GM23338 (cell line): ENCODE measurements at regions not wholly inside any gene's neighbourhood (a gene's known extent, or its start where the extent isn't known, plus 50 kb on each side); places are given as distances from the start of the nearest gene placed in this dataset.

Source experiments
- ATAC-seq: fragments of 200-7000 bp; cut with Tn5 transposase; 3 replicates; pipeline ENCODE4 v1.9.1; 2020
- DNase-seq: peaks from one replicate; pipeline ENCODE4 v3.0.0-alpha.2; 2015; ENCODE audit warnings: low spot score
- H2AFZ ChIP-seq: fragments of 200-600 bp; sonication (generic); 2 replicates; pipeline ENCODE4 v1.8.0; 2016; ENCODE audit warnings: antibody characterized with exemption, mild to moderate bottlenecking, moderate library complexity
- H3F3A ChIP-seq: fragments of 200-600 bp; sonication (generic); replicated peaks from 2 replicates; pipeline ENCODE4 v1.8.0; 2017; ENCODE audit warnings: antibody characterized with exemption, mixed run types, low read depth
- H3K27ac ChIP-seq: fragments of 200-600 bp; sonication (generic); 2 replicates; pipeline ENCODE4 v1.6.1; 2016; ENCODE audit warnings: low read depth
- H3K27me3 ChIP-seq: fragments of 200-600 bp; sonication (generic); 2 replicates; pipeline ENCODE4 v1.8.0; 2016; ENCODE audit warnings: mild to moderate bottlenecking, mixed run types, moderate library complexity; ENCODE audit not compliant: insufficient read depth
- H3K36me3 ChIP-seq: fragments of 200-600 bp; sonication (generic); 2 replicates; pipeline ENCODE4 v1.8.0; 2016; ENCODE audit warnings: mild to moderate bottlenecking; ENCODE audit not compliant: insufficient read depth
- H3K4me1 ChIP-seq: fragments of 200-600 bp; sonication (generic); 2 replicates; pipeline ENCODE4 v1.8.0; 2016; ENCODE audit warnings: mild to moderate bottlenecking, moderate library complexity; ENCODE audit not compliant: insufficient read depth
- H3K4me2 ChIP-seq: fragments of 200-600 bp; sonication (generic); 2 replicates; pipeline ENCODE4 v1.7.1; 2017; ENCODE audit warnings: mixed run types
- H3K4me3 ChIP-seq: fragments of 200-600 bp; sonication (generic); 2 replicates; pipeline ENCODE4 v1.6.1; 2016; ENCODE audit warnings: mixed run types
- H3K79me2 ChIP-seq: fragments of 200-600 bp; sonication (generic); replicated peaks from 2 replicates; pipeline ENCODE4 v1.8.0; 2017; ENCODE audit warnings: mild to moderate bottlenecking; ENCODE audit not compliant: insufficient read depth
- H3K9me2 ChIP-seq: fragments of 200-600 bp; sonication (generic); 2 replicates; pipeline ENCODE4 v1.8.0; 2017; ENCODE audit not compliant: insufficient read depth
- H4K20me1 ChIP-seq: fragments of 200-600 bp; sonication (generic); replicated peaks from 2 replicates; pipeline ENCODE4 v1.8.0; 2017; ENCODE audit warnings: mild to moderate bottlenecking; ENCODE audit not compliant: insufficient read depth
- H3K27ac Mint-ChIP-seq: 2 replicates; pipeline ENCODE4 v1.8.0; 2020; ENCODE audit warnings: inconsistent platforms, mild to moderate bottlenecking, moderate library complexity, mixed read lengths
- H3K27me3 Mint-ChIP-seq: 3 replicates; pipeline ENCODE4 v1.8.0; 2022; ENCODE audit warnings: low read depth, mild to moderate bottlenecking, moderate library complexity, mixed read lengths, inconsistent platforms; ENCODE audit not compliant: insufficient read depth, poor library complexity
- H3K36me3 Mint-ChIP-seq: 3 replicates; pipeline ENCODE4 v1.8.0; 2021; ENCODE audit warnings: low read depth, mild to moderate bottlenecking, inconsistent platforms, moderate library complexity, mixed read lengths
- H3K4me1 Mint-ChIP-seq: 3 replicates; pipeline ENCODE4 v1.8.0; 2020; ENCODE audit warnings: mild to moderate bottlenecking, inconsistent platforms, mixed read lengths
- H3K4me3 Mint-ChIP-seq: 3 replicates; pipeline ENCODE4 v1.8.0; 2021; ENCODE audit warnings: moderate library complexity, mild to moderate bottlenecking, inconsistent platforms, mixed read lengths
- H3K9me3 Mint-ChIP-seq: 3 replicates; pipeline ENCODE4 v1.8.0; 2020; ENCODE audit warnings: moderate library complexity, mild to moderate bottlenecking, inconsistent platforms, mixed read lengths
- CREB1 ChIP-seq: fragments of 250-450 bp; sonication (Bioruptor Pico); IDR thresholded peaks from 2 replicates; pipeline ENCODE4 v1.5.0; 2020; ENCODE audit warnings: low read depth, mild to moderate bottlenecking, moderate library complexity
- EZH2 ChIP-seq: fragments of 200-600 bp; sonication (generic); IDR thresholded peaks from one replicate; pipeline ENCODE4 v1.8.0; 2017; ENCODE audit warnings: antibody characterized with exemption, mild to moderate bottlenecking, low read depth; ENCODE audit not compliant: unreplicated experiment
- EZH2phosphoT487 ChIP-seq: fragments of 200-600 bp; sonication (generic); IDR thresholded peaks from one replicate; pipeline ENCODE4 v1.8.1; 2018; ENCODE audit warnings: antibody characterized with exemption; ENCODE audit not compliant: unreplicated experiment
- JUNB ChIP-seq: IDR thresholded peaks from one replicate; pipeline ENCODE4 v1.6.1; 2016; ENCODE audit warnings: antibody characterized with exemption; ENCODE audit not compliant: unreplicated experiment
- NANOG ChIP-seq: IDR thresholded peaks from 2 replicates; pipeline ENCODE4 v1.6.1; 2016; ENCODE audit warnings: antibody characterized with exemption, borderline replicate concordance
- POLR2AphosphoS5 ChIP-seq: IDR thresholded peaks from 2 replicates; pipeline ENCODE4 v1.6.1; 2016; ENCODE audit warnings: antibody characterized with exemption, low read depth
- STAT1 ChIP-seq: IDR thresholded peaks from one replicate; pipeline ENCODE4 v1.6.1; 2016; ENCODE audit warnings: antibody characterized with exemption; ENCODE audit not compliant: unreplicated experiment
- ZNF114 ChIP-seq: fragments of 250-450 bp; sonication (Bioruptor Pico); IDR thresholded peaks from 2 replicates; pipeline ENCODE4 v1.5.0; 2020; ENCODE audit warnings: mild to moderate bottlenecking, moderate library complexity
- ZNF331 ChIP-seq: fragments of 250-450 bp; sonication (Bioruptor Pico); IDR thresholded peaks from 2 replicates; pipeline ENCODE4 v1.5.0; 2020; ENCODE audit warnings: low read depth, mild to moderate bottlenecking, moderate library complexity
- TF ChIP-seq, protein P1 (sequence below): fragments of 250-450 bp; sonication (Bioruptor Pico); IDR thresholded peaks from 2 replicates; pipeline ENCODE4 v1.5.0; 2020; ENCODE audit warnings: mild to moderate bottlenecking, moderate library complexity
- TF ChIP-seq, protein P2 (sequence below): IDR thresholded peaks from 2 replicates; pipeline ENCODE4 v1.6.1; 2016; ENCODE audit warnings: antibody characterized with exemption
- TF ChIP-seq, protein P3 (sequence below), 2 experiments: fragments of 200-600 bp in 1 of 2; sonication (generic) in 1 of 2; conservative IDR thresholded peaks; 2 replicates each; pipeline versions ENCODE4 v1.5.1 to v1.6.1; 2016 to 2017; ENCODE audit warnings: antibody characterized with exemption in 2 of 2, low read depth in 2 of 2, mild to moderate bottlenecking in 2 of 2, moderate library complexity in 1 of 2
- TF ChIP-seq, protein P4 (sequence below): IDR thresholded peaks from one replicate; pipeline ENCODE4 v1.6.1; 2018; ENCODE audit warnings: antibody characterized with exemption; ENCODE audit not compliant: unreplicated experiment

DNA sequence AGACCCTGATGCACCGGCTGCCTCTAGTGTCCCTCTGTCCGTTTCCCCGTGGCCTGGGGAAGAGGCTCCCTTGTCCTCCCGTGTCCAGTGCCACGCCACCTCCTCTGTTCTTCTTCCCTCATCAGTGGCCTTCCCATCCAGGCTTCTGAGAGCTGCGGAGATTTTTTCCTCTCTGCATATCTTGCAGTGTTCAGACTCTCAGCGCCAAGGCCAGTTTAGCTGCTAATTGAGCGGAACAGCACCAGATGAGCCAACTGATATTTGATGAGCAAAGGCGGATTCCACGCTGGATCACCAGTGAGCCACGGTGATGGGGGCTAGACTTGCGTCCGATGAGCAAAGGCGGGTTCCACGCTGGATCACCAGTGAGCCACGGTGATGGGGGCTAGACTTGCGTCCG, 257.6 kb downstream of the FOXL1 start:
- DNase-seq (no peak), ATAC-seq (no peak)
- Histone ChIP-seq H3K4me3 (no peak overlapping the region), H2AFZ (no peak overlapping the region), H3K27me3 (no peaks in the 10 kb centered on the region), H3K27ac (no peak overlapping the region), H3F3A (no peaks in the 10 kb centered on the region), H3K36me3 (no peaks in the 10 kb centered on the region), H3K4me2 (no peak overlapping the region), H3K4me1 (no peaks in the 10 kb centered on the region), H3K79me2 (no peaks in the 10 kb centered on the region), H4K20me1 (no peaks in the 10 kb centered on the region), H3K9me2 (0 out of 2 replicates have a peak, but pooled peaks cover 8% of the 10 kb centered on the region)
- H3K4me1 Mint-ChIP-seq, result peaks cover 2% of the 10 kb centered on the region; the same call in 2 of the 3 replicates
- no peak overlapping the region for H3K4me3 Mint-ChIP-seq
- H3K27me3 Mint-ChIP-seq, result peaks cover 5% of the 10 kb centered on the region
- H3K9me3 Mint-ChIP-seq, result peaks cover 6% of the 10 kb centered on the region; the same call in 2 of the 3 replicates
- H3K27ac Mint-ChIP-seq, result no peak overlapping the region
- TF ChIP-seq JUNB, result no peak
- no peak for TF ChIP-seq NANOG
- no peak for TF ChIP-seq STAT1
- TF ChIP-seq, protein P1, sequence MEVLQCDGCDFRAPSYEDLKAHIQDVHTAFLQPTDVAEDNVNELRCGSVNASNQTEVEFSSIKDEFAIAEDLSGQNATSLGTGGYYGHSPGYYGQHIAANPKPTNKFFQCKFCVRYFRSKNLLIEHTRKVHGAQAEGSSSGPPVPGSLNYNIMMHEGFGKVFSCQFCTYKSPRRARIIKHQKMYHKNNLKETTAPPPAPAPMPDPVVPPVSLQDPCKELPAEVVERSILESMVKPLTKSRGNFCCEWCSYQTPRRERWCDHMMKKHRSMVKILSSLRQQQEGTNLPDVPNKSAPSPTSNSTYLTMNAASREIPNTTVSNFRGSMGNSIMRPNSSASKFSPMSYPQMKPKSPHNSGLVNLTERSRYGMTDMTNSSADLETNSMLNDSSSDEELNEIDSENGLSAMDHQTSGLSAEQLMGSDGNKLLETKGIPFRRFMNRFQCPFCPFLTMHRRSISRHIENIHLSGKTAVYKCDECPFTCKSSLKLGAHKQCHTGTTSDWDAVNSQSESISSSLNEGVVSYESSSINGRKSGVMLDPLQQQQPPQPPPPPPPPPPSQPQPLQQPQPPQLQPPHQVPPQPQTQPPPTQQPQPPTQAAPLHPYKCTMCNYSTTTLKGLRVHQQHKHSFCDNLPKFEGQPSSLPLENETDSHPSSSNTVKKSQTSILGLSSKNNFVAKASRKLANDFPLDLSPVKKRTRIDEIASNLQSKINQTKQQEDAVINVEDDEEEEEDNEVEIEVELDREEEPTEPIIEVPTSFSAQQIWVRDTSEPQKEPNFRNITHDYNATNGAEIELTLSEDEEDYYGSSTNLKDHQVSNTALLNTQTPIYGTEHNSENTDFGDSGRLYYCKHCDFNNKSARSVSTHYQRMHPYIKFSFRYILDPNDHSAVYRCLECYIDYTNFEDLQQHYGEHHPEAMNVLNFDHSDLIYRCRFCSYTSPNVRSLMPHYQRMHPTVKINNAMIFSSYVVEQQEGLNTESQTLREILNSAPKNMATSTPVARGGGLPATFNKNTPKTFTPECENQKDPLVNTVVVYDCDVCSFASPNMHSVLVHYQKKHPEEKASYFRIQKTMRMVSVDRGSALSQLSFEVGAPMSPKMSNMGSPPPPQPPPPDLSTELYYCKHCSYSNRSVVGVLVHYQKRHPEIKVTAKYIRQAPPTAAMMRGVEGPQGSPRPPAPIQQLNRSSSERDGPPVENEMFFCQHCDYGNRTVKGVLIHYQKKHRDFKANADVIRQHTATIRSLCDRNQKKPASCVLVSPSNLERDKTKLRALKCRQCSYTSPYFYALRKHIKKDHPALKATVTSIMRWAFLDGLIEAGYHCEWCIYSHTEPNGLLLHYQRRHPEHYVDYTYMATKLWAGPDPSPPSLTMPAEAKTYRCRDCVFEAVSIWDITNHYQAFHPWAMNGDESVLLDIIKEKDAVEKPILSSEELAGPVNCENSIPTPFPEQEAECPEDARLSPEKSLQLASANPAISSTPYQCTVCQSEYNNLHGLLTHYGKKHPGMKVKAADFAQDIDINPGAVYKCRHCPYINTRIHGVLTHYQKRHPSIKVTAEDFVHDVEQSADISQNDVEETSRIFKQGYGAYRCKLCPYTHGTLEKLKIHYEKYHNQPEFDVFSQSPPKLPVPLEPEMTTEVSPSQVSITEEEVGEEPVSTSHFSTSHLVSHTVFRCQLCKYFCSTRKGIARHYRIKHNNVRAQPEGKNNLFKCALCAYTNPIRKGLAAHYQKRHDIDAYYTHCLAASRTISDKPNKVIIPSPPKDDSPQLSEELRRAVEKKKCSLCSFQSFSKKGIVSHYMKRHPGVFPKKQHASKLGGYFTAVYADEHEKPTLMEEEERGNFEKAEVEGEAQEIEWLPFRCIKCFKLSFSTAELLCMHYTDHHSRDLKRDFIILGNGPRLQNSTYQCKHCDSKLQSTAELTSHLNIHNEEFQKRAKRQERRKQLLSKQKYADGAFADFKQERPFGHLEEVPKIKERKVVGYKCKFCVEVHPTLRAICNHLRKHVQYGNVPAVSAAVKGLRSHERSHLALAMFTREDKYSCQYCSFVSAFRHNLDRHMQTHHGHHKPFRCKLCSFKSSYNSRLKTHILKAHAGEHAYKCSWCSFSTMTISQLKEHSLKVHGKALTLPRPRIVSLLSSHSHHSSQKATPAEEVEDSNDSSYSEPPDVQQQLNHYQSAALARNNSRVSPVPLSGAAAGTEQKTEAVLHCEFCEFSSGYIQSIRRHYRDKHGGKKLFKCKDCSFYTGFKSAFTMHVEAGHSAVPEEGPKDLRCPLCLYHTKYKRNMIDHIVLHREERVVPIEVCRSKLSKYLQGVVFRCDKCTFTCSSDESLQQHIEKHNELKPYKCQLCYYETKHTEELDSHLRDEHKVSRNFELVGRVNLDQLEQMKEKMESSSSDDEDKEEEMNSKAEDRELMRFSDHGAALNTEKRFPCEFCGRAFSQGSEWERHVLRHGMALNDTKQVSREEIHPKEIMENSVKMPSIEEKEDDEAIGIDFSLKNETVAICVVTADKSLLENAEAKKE (CRISPR knock-in tag), result no peak
- TF ChIP-seq EZH2, result no peak
- TF ChIP-seq, protein P2, sequence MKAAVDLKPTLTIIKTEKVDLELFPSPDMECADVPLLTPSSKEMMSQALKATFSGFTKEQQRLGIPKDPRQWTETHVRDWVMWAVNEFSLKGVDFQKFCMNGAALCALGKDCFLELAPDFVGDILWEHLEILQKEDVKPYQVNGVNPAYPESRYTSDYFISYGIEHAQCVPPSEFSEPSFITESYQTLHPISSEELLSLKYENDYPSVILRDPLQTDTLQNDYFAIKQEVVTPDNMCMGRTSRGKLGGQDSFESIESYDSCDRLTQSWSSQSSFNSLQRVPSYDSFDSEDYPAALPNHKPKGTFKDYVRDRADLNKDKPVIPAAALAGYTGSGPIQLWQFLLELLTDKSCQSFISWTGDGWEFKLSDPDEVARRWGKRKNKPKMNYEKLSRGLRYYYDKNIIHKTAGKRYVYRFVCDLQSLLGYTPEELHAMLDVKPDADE, result no peak
- no peak for TF ChIP-seq ZNF114 (CRISPR knock-in tag)
- no peak for TF ChIP-seq ZNF331 (CRISPR knock-in tag)
- TF ChIP-seq, protein P3, sequence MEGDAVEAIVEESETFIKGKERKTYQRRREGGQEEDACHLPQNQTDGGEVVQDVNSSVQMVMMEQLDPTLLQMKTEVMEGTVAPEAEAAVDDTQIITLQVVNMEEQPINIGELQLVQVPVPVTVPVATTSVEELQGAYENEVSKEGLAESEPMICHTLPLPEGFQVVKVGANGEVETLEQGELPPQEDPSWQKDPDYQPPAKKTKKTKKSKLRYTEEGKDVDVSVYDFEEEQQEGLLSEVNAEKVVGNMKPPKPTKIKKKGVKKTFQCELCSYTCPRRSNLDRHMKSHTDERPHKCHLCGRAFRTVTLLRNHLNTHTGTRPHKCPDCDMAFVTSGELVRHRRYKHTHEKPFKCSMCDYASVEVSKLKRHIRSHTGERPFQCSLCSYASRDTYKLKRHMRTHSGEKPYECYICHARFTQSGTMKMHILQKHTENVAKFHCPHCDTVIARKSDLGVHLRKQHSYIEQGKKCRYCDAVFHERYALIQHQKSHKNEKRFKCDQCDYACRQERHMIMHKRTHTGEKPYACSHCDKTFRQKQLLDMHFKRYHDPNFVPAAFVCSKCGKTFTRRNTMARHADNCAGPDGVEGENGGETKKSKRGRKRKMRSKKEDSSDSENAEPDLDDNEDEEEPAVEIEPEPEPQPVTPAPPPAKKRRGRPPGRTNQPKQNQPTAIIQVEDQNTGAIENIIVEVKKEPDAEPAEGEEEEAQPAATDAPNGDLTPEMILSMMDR (conservative IDR thresholded peaks at IDR 0.05; ENCODE audit: low read depth in 2 of 2), result no peak
- TF ChIP-seq CREB1, result no peak
- TF ChIP-seq, protein P4, sequence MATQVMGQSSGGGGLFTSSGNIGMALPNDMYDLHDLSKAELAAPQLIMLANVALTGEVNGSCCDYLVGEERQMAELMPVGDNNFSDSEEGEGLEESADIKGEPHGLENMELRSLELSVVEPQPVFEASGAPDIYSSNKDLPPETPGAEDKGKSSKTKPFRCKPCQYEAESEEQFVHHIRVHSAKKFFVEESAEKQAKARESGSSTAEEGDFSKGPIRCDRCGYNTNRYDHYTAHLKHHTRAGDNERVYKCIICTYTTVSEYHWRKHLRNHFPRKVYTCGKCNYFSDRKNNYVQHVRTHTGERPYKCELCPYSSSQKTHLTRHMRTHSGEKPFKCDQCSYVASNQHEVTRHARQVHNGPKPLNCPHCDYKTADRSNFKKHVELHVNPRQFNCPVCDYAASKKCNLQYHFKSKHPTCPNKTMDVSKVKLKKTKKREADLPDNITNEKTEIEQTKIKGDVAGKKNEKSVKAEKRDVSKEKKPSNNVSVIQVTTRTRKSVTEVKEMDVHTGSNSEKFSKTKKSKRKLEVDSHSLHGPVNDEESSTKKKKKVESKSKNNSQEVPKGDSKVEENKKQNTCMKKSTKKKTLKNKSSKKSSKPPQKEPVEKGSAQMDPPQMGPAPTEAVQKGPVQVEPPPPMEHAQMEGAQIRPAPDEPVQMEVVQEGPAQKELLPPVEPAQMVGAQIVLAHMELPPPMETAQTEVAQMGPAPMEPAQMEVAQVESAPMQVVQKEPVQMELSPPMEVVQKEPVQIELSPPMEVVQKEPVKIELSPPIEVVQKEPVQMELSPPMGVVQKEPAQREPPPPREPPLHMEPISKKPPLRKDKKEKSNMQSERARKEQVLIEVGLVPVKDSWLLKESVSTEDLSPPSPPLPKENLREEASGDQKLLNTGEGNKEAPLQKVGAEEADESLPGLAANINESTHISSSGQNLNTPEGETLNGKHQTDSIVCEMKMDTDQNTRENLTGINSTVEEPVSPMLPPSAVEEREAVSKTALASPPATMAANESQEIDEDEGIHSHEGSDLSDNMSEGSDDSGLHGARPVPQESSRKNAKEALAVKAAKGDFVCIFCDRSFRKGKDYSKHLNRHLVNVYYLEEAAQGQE, result no peak
- TF ChIP-seq POLR2AphosphoS5, result no peak
- TF ChIP-seq EZH2phosphoT487, result no peak
- H3K36me3 Mint-ChIP-seq, result no peaks in the 10 kb centered on the region; the same call in 2 of the 3 replicates
